HL-60 (cell line): ENCODE measurements at regions not wholly inside any gene's neighbourhood (a gene's known extent, or its start where the extent isn't known, plus 50 kb on each side); places are given as distances from the start of the nearest gene placed in this dataset.

Experiments
- GABPA ChIP-seq: IDR thresholded peaks from 2 replicates; pipeline ENCODE4 v1.6.1; 2012; ENCODE audit warnings: low read depth
- POLR2AphosphoS5 ChIP-seq: IDR thresholded peaks from 2 replicates; pipeline ENCODE4 v1.6.1; 2012; ENCODE audit warnings: low read depth
- SPI1 ChIP-seq: IDR thresholded peaks from 2 replicates; pipeline ENCODE4 v1.6.1; 2012; ENCODE audit warnings: low read depth, mild to moderate bottlenecking, borderline replicate concordance
- TF ChIP-seq, protein P1 (sequence below): IDR thresholded peaks from one replicate; pipeline ENCODE4 v1.5.1; 2011; ENCODE audit warnings: low read length, control low read depth, inconsistent platforms; ENCODE audit not compliant: insufficient read depth
- TF ChIP-seq, protein P2 (sequence below): IDR thresholded peaks from 2 replicates; pipeline ENCODE4 v1.6.1; 2012; ENCODE audit warnings: low read depth; ENCODE audit not compliant: insufficient replicate concordance

DNA sequence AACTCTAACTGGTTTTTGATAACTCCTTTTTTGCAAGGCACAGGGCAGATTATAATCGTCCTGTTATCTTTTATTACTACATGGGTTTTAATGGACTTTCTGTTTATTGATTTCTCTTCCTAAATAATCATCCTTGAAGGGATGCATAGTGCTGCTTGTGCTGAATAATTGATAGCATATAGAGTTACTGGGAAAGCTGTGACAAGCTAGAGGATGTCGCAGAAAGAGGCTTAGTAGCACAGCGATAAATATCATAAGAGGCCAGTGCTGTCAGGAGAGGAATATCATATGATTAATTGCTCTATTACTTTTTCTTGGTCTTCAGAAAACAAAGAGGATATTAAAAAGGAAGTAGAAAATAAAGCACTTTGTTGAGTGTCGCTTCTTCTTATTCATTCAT lies 1007.1 kb upstream of the ACO1 start:
- TF ChIP-seq, protein P1, sequence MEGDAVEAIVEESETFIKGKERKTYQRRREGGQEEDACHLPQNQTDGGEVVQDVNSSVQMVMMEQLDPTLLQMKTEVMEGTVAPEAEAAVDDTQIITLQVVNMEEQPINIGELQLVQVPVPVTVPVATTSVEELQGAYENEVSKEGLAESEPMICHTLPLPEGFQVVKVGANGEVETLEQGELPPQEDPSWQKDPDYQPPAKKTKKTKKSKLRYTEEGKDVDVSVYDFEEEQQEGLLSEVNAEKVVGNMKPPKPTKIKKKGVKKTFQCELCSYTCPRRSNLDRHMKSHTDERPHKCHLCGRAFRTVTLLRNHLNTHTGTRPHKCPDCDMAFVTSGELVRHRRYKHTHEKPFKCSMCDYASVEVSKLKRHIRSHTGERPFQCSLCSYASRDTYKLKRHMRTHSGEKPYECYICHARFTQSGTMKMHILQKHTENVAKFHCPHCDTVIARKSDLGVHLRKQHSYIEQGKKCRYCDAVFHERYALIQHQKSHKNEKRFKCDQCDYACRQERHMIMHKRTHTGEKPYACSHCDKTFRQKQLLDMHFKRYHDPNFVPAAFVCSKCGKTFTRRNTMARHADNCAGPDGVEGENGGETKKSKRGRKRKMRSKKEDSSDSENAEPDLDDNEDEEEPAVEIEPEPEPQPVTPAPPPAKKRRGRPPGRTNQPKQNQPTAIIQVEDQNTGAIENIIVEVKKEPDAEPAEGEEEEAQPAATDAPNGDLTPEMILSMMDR: no peak
- TF ChIP-seq POLR2AphosphoS5 (no peak), SPI1 (no peak), GABPA (no peak)
- TF ChIP-seq, protein P2, sequence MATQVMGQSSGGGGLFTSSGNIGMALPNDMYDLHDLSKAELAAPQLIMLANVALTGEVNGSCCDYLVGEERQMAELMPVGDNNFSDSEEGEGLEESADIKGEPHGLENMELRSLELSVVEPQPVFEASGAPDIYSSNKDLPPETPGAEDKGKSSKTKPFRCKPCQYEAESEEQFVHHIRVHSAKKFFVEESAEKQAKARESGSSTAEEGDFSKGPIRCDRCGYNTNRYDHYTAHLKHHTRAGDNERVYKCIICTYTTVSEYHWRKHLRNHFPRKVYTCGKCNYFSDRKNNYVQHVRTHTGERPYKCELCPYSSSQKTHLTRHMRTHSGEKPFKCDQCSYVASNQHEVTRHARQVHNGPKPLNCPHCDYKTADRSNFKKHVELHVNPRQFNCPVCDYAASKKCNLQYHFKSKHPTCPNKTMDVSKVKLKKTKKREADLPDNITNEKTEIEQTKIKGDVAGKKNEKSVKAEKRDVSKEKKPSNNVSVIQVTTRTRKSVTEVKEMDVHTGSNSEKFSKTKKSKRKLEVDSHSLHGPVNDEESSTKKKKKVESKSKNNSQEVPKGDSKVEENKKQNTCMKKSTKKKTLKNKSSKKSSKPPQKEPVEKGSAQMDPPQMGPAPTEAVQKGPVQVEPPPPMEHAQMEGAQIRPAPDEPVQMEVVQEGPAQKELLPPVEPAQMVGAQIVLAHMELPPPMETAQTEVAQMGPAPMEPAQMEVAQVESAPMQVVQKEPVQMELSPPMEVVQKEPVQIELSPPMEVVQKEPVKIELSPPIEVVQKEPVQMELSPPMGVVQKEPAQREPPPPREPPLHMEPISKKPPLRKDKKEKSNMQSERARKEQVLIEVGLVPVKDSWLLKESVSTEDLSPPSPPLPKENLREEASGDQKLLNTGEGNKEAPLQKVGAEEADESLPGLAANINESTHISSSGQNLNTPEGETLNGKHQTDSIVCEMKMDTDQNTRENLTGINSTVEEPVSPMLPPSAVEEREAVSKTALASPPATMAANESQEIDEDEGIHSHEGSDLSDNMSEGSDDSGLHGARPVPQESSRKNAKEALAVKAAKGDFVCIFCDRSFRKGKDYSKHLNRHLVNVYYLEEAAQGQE: no peak
